ENCODE measurements at regions not wholly inside any gene's neighbourhood (a gene's known extent, or its start where the extent isn't known, plus 50 kb on each side); places are given as distances from the start of the nearest gene placed in this dataset.
"Not testable (repeated sequence)": the region's sequence is repeated elsewhere in the genome, so short reads cannot be mapped to it uniquely, and the experiment has no call there.

DNA sequence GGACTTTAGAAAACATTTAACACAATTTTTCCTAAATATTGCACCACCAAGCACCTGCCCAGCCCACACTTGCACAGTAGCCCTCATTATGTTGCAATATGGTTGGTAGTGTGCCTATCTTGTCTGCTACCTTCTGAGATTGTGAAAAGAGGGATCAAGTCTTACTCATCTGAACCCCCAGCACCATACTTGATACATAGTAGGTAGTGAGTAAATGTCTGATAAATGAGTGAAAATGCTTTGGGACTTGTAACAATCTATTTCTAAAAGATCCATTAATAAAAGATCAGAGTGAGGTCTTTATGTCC, 118.4 kb upstream of the MED14 start:
- DNase-seq (no peak), ATAC-seq (ENCODE audit: low FRiP score in 2 of 2) (no peak)
- Histone ChIP-seq H3K27ac (no peak overlapping the region), H3K36me3 (no peaks in the 10 kb centered on the region), H3K27me3 (no peaks in the 10 kb centered on the region), H3K9me3 (peaks cover 0 to 6% (median 0%) of the 10 kb centered on the region in 4 donors), H3K4me1 (no peaks in the 10 kb centered on the region), H3K4me3 (no peak overlapping the region)
- no peak for TF ChIP-seq POLR2A (IDR thresholded peaks at IDR 0.05)
- TF ChIP-seq EP300 (IDR thresholded peaks at IDR 0.05): no peak
- TF ChIP-seq, protein P1, sequence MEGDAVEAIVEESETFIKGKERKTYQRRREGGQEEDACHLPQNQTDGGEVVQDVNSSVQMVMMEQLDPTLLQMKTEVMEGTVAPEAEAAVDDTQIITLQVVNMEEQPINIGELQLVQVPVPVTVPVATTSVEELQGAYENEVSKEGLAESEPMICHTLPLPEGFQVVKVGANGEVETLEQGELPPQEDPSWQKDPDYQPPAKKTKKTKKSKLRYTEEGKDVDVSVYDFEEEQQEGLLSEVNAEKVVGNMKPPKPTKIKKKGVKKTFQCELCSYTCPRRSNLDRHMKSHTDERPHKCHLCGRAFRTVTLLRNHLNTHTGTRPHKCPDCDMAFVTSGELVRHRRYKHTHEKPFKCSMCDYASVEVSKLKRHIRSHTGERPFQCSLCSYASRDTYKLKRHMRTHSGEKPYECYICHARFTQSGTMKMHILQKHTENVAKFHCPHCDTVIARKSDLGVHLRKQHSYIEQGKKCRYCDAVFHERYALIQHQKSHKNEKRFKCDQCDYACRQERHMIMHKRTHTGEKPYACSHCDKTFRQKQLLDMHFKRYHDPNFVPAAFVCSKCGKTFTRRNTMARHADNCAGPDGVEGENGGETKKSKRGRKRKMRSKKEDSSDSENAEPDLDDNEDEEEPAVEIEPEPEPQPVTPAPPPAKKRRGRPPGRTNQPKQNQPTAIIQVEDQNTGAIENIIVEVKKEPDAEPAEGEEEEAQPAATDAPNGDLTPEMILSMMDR (IDR thresholded peaks at IDR 0.05): no peak
- TF ChIP-seq POLR2AphosphoS5 (IDR thresholded peaks at IDR 0.05): no peak

DNA sequence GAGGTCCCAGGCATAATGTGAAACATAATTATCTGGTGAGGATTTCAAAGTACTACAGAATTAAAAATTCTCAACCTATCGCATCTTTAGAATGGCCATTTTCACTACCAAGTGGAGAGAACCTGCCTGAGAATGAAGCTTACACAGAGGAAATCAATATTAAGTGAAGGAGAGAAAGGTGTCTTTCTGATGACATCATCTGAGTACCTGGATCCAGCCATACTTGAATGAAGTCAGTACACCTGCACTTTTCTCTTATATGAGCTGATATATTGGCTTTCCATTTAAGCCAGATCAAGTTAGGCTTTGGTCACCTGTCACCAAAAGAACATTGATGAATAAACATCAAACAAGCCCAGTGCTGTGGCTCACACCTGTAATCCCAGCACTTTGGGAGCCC, 118.9 kb upstream of the MED14 start:
- DNase-seq: no peak
- peaks cover 0 to 6% (median 0%) of the 10 kb centered on the region in 4 donors for H3K9me3 ChIP-seq
- ATAC-seq (ENCODE audit: low FRiP score in 2 of 2): no peak
- no peaks in the 10 kb centered on the region for H3K27me3 ChIP-seq
- H3K4me3 ChIP-seq: no peak overlapping the region
- no peaks in the 10 kb centered on the region for H3K4me1 ChIP-seq
- no peaks in the 10 kb centered on the region for H3K36me3 ChIP-seq
- H3K27ac ChIP-seq: no peak overlapping the region
- TF ChIP-seq, protein P1 (IDR thresholded peaks at IDR 0.05): no peak
- WGBS, 2 donors: 96 to 100% methylated on average over 1 of the region's 1 CpG

DNA sequence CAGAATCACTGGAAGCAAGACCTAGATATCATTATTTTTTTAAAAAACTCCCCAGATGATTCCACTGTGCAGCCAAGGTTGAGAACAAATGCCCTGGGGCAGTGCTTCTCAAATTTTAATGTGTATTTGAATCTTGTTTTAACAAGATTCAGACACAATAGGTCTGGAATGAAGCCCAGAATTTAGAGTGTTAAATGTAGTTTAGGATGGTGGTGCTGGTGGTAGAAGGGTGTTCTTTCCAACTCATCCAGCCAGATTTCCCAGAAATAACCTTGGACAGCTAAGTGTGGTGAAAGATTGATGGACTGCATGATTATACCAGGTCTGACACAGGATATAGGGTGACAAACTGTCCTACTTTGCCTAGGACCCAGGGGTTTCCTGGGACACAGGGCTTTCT, 120.1 kb upstream of the MED14 start:
- TF ChIP-seq, protein P1 (IDR thresholded peaks at IDR 0.05): no peak
- TF ChIP-seq POLR2A (IDR thresholded peaks at IDR 0.05) (no peak), POLR2AphosphoS5 (IDR thresholded peaks at IDR 0.05) (no peak), EP300 (IDR thresholded peaks at IDR 0.05) (no peak)
- ATAC-seq (ENCODE audit: low FRiP score in 2 of 2) (no peak), DNase-seq (no peak)
- no peak overlapping the region for H3K4me3 ChIP-seq
- H3K27ac ChIP-seq: no peak overlapping the region
- no peaks in the 10 kb centered on the region for H3K4me1 ChIP-seq
- no peaks in the 10 kb centered on the region for H3K27me3 ChIP-seq
- H3K36me3 ChIP-seq: no peaks in the 10 kb centered on the region
- no peaks in the 10 kb centered on the region for H3K9me3 ChIP-seq

DNA sequence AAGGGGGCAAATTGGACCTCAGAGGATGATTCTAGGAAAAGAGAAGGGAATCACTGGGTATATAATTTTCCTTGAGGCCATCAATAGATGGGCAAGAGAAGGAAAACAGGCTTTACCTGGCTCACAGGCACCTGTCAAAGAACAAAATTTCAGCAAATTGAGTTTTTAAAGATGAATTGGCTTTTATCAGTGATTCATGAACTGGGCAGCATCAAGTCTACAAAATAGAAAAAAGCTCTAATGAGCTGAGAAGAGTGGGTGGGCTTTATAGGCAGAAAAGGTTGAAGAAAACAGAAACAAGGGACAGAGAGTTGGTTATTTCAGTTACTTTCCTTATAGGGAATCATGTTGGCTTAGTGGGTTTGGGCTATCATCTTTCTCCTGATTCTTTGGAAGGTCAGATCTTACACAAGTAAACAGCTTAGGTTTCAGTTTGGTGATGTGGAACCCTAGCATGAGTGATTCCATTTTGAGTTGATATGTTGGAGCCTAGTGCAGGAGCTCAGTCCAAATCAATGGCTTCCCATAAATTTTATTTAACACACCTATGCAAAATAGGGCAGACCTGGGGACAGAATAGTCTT, 120.7 kb upstream of the MED14 start:
- Histone ChIP-seq H3K9me3 (peaks cover 0 to 1% (median 0%) of the 10 kb centered on the region in 4 donors), H3K36me3 (no peaks in the 10 kb centered on the region), H3K27me3 (no peaks in the 10 kb centered on the region), H3K4me1 (no peaks in the 10 kb centered on the region), H3K27ac (no peak overlapping the region), H3K4me3 (no peak overlapping the region)
- TF ChIP-seq POLR2AphosphoS5 (IDR thresholded peaks at IDR 0.05): no peak
- no peak for TF ChIP-seq POLR2A (IDR thresholded peaks at IDR 0.05)
- TF ChIP-seq, protein P1 (IDR thresholded peaks at IDR 0.05): no peak
- TF ChIP-seq EP300 (IDR thresholded peaks at IDR 0.05): no peak
- ATAC-seq (ENCODE audit: low FRiP score in 2 of 2) (no peak), DNase-seq (no peak)

DNA sequence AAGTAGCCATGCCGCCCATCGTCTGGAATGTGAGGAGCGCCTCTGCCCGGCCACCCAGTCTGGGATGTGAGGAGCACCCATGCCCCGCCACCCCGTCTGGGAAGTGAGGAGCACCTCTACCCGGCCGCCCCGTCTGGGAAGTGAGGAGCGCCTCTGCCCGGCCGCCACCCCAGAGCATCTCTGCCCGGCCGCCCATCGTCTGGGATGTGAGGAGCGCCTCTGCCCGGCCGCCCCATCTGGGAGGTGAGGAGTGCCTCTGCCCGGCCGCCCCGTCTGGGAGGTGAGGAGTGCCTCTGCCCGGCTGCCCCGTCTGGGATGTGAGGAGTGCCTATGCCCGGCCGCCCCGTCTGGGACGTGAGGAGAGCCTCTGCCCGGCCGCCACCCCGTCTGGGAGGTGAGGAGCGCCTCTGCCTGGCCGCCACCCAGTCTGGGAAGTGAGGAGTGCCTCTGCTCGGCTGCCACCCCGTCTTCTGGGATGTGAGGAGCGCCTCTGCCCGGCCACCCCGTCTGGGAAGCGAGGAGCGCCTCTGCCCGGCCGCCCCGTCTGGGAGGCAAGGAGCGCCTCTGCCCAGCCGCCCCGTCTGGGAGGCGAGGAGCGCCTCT, 126.7 kb upstream of the MED14 start:
- ATAC-seq (ENCODE audit: low FRiP score in 2 of 2); H3K27ac ChIP-seq; H3K36me3 ChIP-seq; H3K4me1 ChIP-seq; H3K27me3 ChIP-seq; H3K4me3 ChIP-seq: not testable (repeated sequence)
- peak in 1 of 2 donors; percentile 38 for DNase-seq
- 95 to 100% methylated on average over 4 to 46 of the region's 47 CpGs for WGBS, 2 donors
- H3K9me3 ChIP-seq: peaks cover 0 to 21% (median 0%) of the 10 kb centered on the region in 4 donors

DNA sequence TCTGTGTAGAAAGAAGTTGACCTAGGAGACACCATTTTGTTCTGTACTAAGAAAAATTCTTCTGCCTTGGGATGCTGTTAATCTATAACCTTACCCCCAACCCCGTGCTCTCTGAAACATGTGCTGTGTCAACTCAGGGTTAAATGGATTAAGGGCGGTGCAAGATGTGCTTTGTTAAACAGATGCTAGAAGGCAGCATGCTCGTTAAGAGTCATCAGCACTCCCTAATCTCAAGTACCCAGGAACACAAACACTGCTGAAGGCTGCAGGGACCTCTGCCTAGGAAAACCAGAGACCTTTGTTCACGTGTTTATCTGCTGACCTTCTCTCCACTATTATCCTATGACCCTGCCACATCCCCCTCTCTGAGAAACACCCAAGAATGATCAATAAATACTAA, 127.9 kb upstream of the MED14 start:
- not testable (repeated sequence) for H3K4me1 ChIP-seq; H3K27me3 ChIP-seq; H3K4me3 ChIP-seq; DNase-seq; H3K36me3 ChIP-seq; ATAC-seq (ENCODE audit: low FRiP score in 2 of 2); H3K27ac ChIP-seq
- peaks cover 0 to 21% (median 0%) of the 10 kb centered on the region in 4 donors for H3K9me3 ChIP-seq
- 43 to 76% methylated on average over 3 to 4 of the region's 4 CpGs for WGBS, 2 donors

Measured in upper lobe of left lung (tissue), 6 donors.